GM12891 (cell line): ENCODE measurements at regions not wholly inside any gene's neighbourhood (a gene's known extent, or its start where the extent isn't known, plus 50 kb on each side); places are given as distances from the start of the nearest gene placed in this dataset.

ENCODE experiments used
- DNase-seq: peaks from one replicate; pipeline ENCODE4 v3.0.0; 2011; ENCODE audit warnings: low spot score; ENCODE audit not compliant: insufficient read length
- FAIRE-seq: peaks from 2 replicates; lab custom pipeline; 2011; peaks lifted over from hg19 to GRCh38; lab: Jason Lieb, UNC
- PAX5 ChIP-seq: IDR thresholded peaks from 2 replicates; pipeline ENCODE4 v1.6.1; 2011; ENCODE audit warnings: low read length, moderate library complexity, mild to moderate bottlenecking; ENCODE audit not compliant: insufficient read depth, severe bottlenecking
- POLR2A ChIP-seq: IDR thresholded peaks from 2 replicates; pipeline ENCODE4 v1.6.1; 2011; ENCODE audit warnings: low read depth, low read length, control low read depth
- POLR2AphosphoS5 ChIP-seq: IDR thresholded peaks from 2 replicates; pipeline ENCODE4 v1.6.1; 2011; ENCODE audit warnings: low read depth, low read length, control low read depth
- POU2F2 ChIP-seq: IDR thresholded peaks from 2 replicates; pipeline ENCODE4 v1.6.1; 2011; ENCODE audit warnings: low read depth, mild to moderate bottlenecking, control low read depth, low read length, moderate library complexity
- SPI1 ChIP-seq: IDR thresholded peaks from 2 replicates; pipeline ENCODE4 v1.6.1; 2011; ENCODE audit warnings: low read depth, low read length, control low read depth
- TAF1 ChIP-seq: IDR thresholded peaks from 2 replicates; pipeline ENCODE4 v1.6.1; 2011; ENCODE audit warnings: low read depth, low read length, control low read depth

DNA sequence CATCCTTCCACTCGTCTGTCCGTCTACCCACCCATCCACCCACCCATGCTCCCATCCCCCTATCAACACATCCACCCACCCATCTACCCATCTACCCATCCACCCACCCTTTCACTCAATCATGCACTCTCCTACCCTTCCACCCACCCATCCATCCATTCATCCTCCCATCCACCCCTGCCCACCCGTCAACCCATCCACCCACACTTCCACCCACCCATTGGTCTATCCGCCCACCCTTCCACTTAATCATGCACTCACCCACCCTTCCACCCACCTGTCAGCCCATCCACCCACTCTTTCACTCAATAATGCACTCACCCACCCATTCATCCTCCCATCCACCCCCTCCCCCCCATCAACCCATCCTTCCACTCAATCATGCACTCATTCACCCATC, 250.0 kb upstream of the EEF2KMT start:
- DNase-seq (no peak), FAIRE-seq (no peak)
- TF ChIP-seq SPI1 (no peak), PAX5 (no peak), POLR2AphosphoS5 (no peak), TAF1 (no peak), POU2F2 (no peak), POLR2A (no peak)

DNA sequence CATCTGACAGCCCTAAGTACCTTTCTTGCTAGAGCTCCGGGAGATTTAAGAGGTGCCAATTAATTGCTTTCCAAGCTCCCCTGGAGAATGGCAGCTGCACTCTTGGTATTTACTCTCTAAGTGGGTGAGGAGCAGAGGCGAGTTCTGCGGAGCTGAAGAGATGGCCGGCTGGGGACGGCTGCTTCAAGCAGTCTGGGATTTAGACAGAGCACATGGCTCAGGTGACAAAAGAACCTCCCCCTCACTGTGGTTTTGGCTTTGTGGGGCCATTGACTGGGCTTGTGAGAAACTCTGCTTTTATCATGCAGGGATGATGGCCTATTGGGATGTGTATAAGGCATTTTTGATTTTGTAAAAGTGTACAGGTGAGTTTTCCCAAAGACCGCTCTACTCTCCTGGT, 239.3 kb upstream of the EEF2KMT start:
- FAIRE-seq = no peak
- no peak for DNase-seq
- TF ChIP-seq PAX5 (no peak), POU2F2 (no peak), POLR2A (no peak), POLR2AphosphoS5 (no peak), TAF1 (no peak), SPI1 (no peak)

DNA sequence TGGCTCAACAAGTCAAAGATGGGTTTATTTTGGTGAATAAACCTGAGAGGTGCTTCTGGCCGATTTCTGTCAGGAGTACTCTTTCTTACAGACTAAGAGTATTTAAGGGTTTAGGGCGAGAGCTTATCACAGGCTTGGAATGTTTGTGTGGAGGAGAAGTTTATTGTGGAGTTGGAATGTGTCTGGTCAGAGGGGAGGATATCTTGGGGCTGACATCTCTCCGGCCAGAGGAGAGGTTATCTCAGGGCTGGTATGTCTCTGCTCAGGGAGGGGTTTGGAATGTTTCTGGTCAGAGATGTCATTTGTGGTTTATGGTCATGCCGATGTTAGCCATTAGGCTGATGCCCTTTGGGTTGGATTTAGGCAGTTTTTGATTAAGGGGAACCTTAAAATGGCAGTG, 236.4 kb upstream of the EEF2KMT start:
- no peak for TF ChIP-seq SPI1
- TF ChIP-seq PAX5 = no peak
- TF ChIP-seq TAF1 = no peak
- no peak for TF ChIP-seq POLR2A
- no peak for TF ChIP-seq POLR2AphosphoS5
- no peak for TF ChIP-seq POU2F2
- DNase-seq = no peak
- FAIRE-seq = no peak

- FAIRE-seq = no peak
- no peak for TF ChIP-seq PAX5
- TF ChIP-seq TAF1 = no peak
- TF ChIP-seq POU2F2 = no peak
- TF ChIP-seq POLR2A = no peak
- TF ChIP-seq POLR2AphosphoS5 = no peak
- no peak for TF ChIP-seq SPI1
- no peak for DNase-seq
Measured at GRCh38 chr16:5333126-5333525, 235.5 kb upstream of the EEF2KMT start.

GRCh38 chr16:5330058-5330457, 232.5 kb upstream of the EEF2KMT start:
- FAIRE-seq = no peak
- DNase-seq = no peak
- TF ChIP-seq POLR2A = no peak
- TF ChIP-seq TAF1 = no peak
- no peak for TF ChIP-seq PAX5
- no peak for TF ChIP-seq SPI1
- TF ChIP-seq POLR2AphosphoS5 = no peak
- no peak for TF ChIP-seq POU2F2

DNA sequence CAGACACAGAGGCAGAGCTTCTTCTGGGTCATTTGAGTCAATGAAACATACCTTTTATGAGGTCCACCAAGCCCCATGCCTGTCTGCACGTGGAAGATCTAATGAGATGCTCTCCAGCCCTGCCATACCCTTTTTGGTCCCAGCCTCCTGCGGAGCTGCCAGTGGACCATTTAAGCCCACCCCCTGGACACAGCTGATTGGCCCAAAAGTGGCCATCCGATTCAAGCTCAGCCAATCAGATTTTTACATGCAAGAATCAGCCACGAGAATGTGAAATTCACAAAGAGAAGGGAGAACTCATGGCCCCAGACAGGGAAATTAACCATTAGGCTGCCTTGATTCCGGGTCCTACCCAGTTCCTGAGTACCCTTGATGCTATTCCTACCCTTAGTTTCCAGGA, 231.0 kb upstream of the EEF2KMT start:
- TF ChIP-seq POLR2AphosphoS5 (no peak), POLR2A (no peak), POU2F2 (no peak), TAF1 (no peak), SPI1 (no peak), PAX5 (no peak)
- FAIRE-seq (no peak), DNase-seq (no peak)

- DNase-seq = no peak
- no peak for TF ChIP-seq PAX5
- no peak for TF ChIP-seq SPI1
- TF ChIP-seq POLR2AphosphoS5 = no peak
- no peak for TF ChIP-seq POU2F2
- no peak for TF ChIP-seq POLR2A
- no peak for TF ChIP-seq TAF1
- no peak for FAIRE-seq
Measured at GRCh38 chr16:5326395-5326794, 228.8 kb upstream of the EEF2KMT start.

GRCh38 chr16:5325932-5326331, 228.3 kb upstream of the EEF2KMT start:
- FAIRE-seq = no peak
- no peak for TF ChIP-seq PAX5
- no peak for TF ChIP-seq POU2F2
- no peak for TF ChIP-seq POLR2AphosphoS5
- TF ChIP-seq TAF1 = no peak
- no peak for TF ChIP-seq POLR2A
- no peak for TF ChIP-seq SPI1

GRCh38 chr16:5323284-5324141, 225.9 kb upstream of the EEF2KMT start:
- DNase-seq (no peak), FAIRE-seq (no peak)
- TF ChIP-seq POLR2A = no peak
- no peak for TF ChIP-seq TAF1
- no peak for TF ChIP-seq SPI1
- no peak for TF ChIP-seq POLR2AphosphoS5
- no peak for TF ChIP-seq POU2F2
- no peak for TF ChIP-seq PAX5

More at GRCh38 chr16:5325932-5326331, 228.3 kb upstream of the EEF2KMT start:
- DNase-seq = no peak

DNA sequence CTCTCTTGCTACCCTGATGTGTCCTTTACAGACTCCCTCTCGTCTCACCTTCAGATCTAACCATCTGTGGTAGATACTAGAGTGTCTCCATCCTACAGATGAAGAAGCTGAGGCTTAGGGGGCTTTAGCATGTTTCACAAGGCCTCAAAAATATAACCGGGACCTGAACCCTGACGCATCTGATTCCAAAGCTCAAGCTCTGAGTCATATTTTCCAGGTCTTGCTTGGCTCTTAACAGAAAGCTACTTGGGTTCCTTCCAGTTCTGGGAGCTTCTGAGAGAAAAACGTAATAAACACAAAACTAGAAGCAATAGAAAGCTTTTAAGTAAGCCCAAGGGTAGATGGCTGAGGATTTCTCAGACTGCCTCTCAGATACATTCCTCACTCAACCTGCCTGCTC, 224.3 kb upstream of the EEF2KMT start:
- FAIRE-seq (no peak), DNase-seq (no peak)
- TF ChIP-seq SPI1 (no peak), TAF1 (no peak), POLR2AphosphoS5 (no peak), POU2F2 (no peak), PAX5 (no peak), POLR2A (no peak)
